ENCODE measurements at regions not wholly inside any gene's neighbourhood (a gene's known extent, or its start where the extent isn't known, plus 50 kb on each side); places are given as distances from the start of the nearest gene placed in this dataset.

DNA sequence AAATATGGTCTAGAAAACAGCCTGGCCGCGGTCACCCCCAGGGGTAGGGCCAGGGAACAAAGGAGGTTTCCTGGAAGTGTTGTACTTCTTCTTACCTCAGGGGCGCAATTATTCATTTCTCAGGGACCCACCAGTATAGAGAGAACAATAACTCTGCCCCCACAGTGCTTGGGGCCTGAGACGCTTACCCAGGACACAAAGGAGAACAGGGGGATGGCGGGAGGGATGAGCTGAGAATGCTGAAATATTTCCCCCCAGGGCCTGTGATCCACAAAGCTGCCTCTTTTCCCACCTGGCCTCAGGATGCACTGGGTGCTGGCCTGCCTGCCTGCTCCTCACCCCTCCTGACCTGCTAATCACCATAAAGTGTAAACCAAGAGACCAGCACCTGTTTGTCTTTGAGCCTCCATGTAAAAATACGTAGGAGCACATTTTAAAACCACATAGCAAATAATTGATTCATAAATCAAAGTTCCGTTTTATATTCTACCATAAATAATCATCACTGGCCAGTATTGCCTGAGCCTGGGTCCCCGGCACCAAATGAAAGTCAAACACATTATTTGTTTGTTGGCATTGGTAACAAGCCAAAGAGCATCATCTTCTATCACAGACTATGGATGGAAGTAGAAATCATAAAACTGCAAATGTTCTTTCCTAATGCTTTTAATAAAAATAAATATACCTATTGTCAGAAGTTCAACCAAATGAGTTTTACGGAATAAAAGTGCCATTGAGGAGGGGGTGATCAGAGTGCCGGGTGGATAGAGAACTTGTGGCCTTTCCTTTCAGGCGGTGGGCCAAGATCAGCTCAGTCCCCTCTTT is 67.3 kb upstream of the RMDN2 start:
- peaks cover 0 to 7% (median 0%) of the 10 kb centered on the region in 3 donors for H3K9me3 ChIP-seq
- peaks cover 0 to 26% (median 0%) of the 10 kb centered on the region in 4 donors for H3K27me3 ChIP-seq
- H3K27ac ChIP-seq = peak overlapping the region; percentile 33 to 76 (median 57)
- H3K4me1 ChIP-seq = peaks cover 10 to 26% (median 24%) of the 10 kb centered on the region in 3 donors
- H3K4me3 ChIP-seq = no peak overlapping the region
- intact Hi-C loops (cut with DNase I) = no loop called here
- TF ChIP-seq POLR2A (IDR thresholded peaks at IDR 0.05) (no peak), CTCF (IDR thresholded peaks at IDR 0.05) (no peak)
- no peak for DNase-seq
- 77 to 82% methylated on average over 11 of the region's 11 CpGs for WGBS, 2 donors
- H3K36me3 ChIP-seq = no peaks in the 10 kb centered on the region

DNA sequence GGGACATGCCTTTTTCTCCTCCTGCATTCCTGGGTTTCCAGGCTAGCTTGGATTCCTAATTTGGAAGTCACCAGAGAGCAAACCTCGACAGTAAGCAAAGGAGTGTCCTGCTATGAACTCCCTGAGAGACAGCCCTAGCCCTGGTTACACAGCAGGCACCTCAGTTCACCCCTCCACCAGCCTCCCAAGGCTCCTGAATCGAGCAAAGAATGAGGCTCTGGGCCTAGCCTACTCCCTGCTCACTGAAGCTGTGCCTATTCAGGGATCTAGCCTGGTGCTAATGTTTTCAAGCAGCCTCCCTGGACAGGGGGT is 66.7 kb upstream of the RMDN2 start:
- TF ChIP-seq POLR2A (IDR thresholded peaks at IDR 0.05) (no peak), CTCF (IDR thresholded peaks at IDR 0.05) (no peak)
- Histone ChIP-seq H3K27ac (peak overlapping the region; percentile 20 to 76 (median 54)), H3K9me3 (peaks cover 0 to 7% (median 0%) of the 10 kb centered on the region in 3 donors), H3K4me1 (peaks cover 10 to 26% (median 24%) of the 10 kb centered on the region in 3 donors), H3K36me3 (no peaks in the 10 kb centered on the region), H3K27me3 (peaks cover 0 to 30% (median 0%) of the 10 kb centered on the region in 4 donors), H3K4me3 (no peak overlapping the region)
- 34 to 64% methylated on average over 1 to 2 of the region's 2 CpGs for WGBS, 2 donors
- no peak for DNase-seq
- intact Hi-C loops (cut with DNase I) = no loop called here

DNA sequence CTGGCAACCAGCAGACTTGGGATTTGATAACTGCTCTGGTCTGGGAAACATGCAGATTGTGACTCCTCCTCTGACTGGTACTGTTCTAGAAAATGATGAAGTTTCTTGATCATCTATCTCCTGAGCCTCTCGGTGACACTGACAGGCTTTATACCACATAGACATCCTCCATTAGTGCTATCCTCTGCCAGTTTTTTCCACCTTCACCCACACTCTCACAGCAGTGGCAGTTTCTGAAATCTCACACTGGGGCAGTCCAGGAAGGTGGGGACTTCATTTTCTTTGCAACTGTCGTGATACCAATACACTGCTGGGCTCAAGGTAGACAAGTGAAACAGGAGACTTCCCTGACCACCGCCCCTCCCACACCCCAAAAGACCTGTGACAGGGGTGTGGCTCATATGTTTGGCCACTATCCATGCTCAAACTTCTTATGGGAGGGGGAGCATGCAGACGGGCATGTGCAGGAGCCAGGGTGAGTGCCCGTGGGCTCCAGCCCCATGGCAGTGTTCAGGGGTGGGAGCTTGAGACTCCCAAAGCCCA is 66.3 kb upstream of the RMDN2 start:
- DNase-seq = no peak
- 37 to 87% methylated on average over 3 of the region's 5 CpGs for WGBS, 2 donors
- H3K9me3 ChIP-seq = peaks cover 0 to 7% (median 0%) of the 10 kb centered on the region in 3 donors
- H3K4me1 ChIP-seq = peaks cover 10 to 26% (median 24%) of the 10 kb centered on the region in 3 donors
- intact Hi-C loops (cut with DNase I) = no loop called here
- H3K4me3 ChIP-seq = no peak overlapping the region
- H3K36me3 ChIP-seq = no peaks in the 10 kb centered on the region
- TF ChIP-seq POLR2A (IDR thresholded peaks at IDR 0.05) = no peak
- TF ChIP-seq CTCF (IDR thresholded peaks at IDR 0.05) = no peak
- peak overlapping the region; percentile 20 to 76 (median 54) for H3K27ac ChIP-seq
- H3K27me3 ChIP-seq = peaks cover 0 to 33% (median 0%) of the 10 kb centered on the region in 4 donors

GRCh38 chr2:37862620-37863019 is 62.5 kb upstream of the RMDN2 start:
- intact Hi-C loops (cut with DNase I) = no loop called here
- Histone ChIP-seq H3K4me3 (no peak overlapping the region), H3K4me1 (peaks cover 0 to 9% (median 2%) of the 10 kb centered on the region in 3 donors), H3K9me3 (peaks cover 0 to 7% (median 0%) of the 10 kb centered on the region in 3 donors), H3K27me3 (peaks cover 0 to 39% (median 0%) of the 10 kb centered on the region in 4 donors), H3K36me3 (no peaks in the 10 kb centered on the region), H3K27ac (no peak overlapping the region)
- 82 to 93% methylated on average over 3 to 5 of the region's 5 CpGs for WGBS, 2 donors
- no peak for DNase-seq
- TF ChIP-seq CTCF (IDR thresholded peaks at IDR 0.05) = no peak

GRCh38 chr2:37864217-37864616 is 60.9 kb upstream of the RMDN2 start:
- 79 to 80% methylated on average over 2 of the region's 2 CpGs for WGBS, 2 donors
- Histone ChIP-seq H3K27me3 (peaks cover 0 to 39% (median 0%) of the 10 kb centered on the region in 4 donors), H3K36me3 (no peaks in the 10 kb centered on the region), H3K27ac (no peak overlapping the region), H3K4me3 (no peak overlapping the region), H3K4me1 (peaks cover 0 to 9% (median 0%) of the 10 kb centered on the region in 3 donors), H3K9me3 (peaks cover 0 to 4% (median 0%) of the 10 kb centered on the region in 3 donors)
- intact Hi-C loops (cut with DNase I) = no loop called here
- TF ChIP-seq POLR2A (IDR thresholded peaks at IDR 0.05) (no peak), CTCF (IDR thresholded peaks at IDR 0.05) (no peak)
- DNase-seq = no peak

Measured in esophagus squamous epithelium (tissue), 5 donors.